HK-2 (cell line): ENCODE measurements at regions not wholly inside any gene's neighbourhood (a gene's known extent, or its start where the extent isn't known, plus 50 kb on each side); places are given as distances from the start of the nearest gene placed in this dataset.

ENCODE experiments used
- DNase-seq: peaks from one replicate; pipeline ENCODE4 v3.0.0-alpha.2; 2018; ENCODE audit not compliant: unreplicated experiment

GRCh38 chr2:144242311-144242710 lies 277.6 kb downstream of the ZEB2 start:
- DNase-seq, result no peak

- no peak for DNase-seq
Observed at GRCh38 chr2:144241801-144242200, 278.1 kb downstream of the ZEB2 start.

- no peak for DNase-seq
Observed at GRCh38 chr2:144240656-144241339, 279.1 kb downstream of the ZEB2 start.

GRCh38 chr2:144239726-144240125 lies 280.2 kb downstream of the ZEB2 start:
- no peak for DNase-seq

- DNase-seq, result no peak
Observed at GRCh38 chr2:144239306-144239705, 280.6 kb downstream of the ZEB2 start.

GRCh38 chr2:144237830-144238627 lies 281.9 kb downstream of the ZEB2 start:
- DNase-seq, result no peak

- DNase-seq, result no peak
Observed at GRCh38 chr2:144237108-144237507, 282.8 kb downstream of the ZEB2 start.

GRCh38 chr2:144235050-144235449 lies 284.9 kb downstream of the ZEB2 start:
- DNase-seq, result no peak

GRCh38 chr2:144234542-144234871 lies 285.4 kb downstream of the ZEB2 start:
- DNase-seq, result no peak

- DNase-seq, result no peak
Observed at GRCh38 chr2:144233733-144234541, 286.0 kb downstream of the ZEB2 start.

- no peak for DNase-seq
Observed at GRCh38 chr2:144233317-144233716, 286.6 kb downstream of the ZEB2 start.

- DNase-seq, result no peak
Observed at GRCh38 chr2:144230448-144231085, 289.4 kb downstream of the ZEB2 start.

- no peak for DNase-seq
Observed at GRCh38 chr2:144230033-144230432, 289.9 kb downstream of the ZEB2 start.

- DNase-seq, result no peak
Observed at GRCh38 chr2:144229296-144229695, 290.6 kb downstream of the ZEB2 start.

GRCh38 chr2:144227427-144228105 lies 292.4 kb downstream of the ZEB2 start:
- DNase-seq, result no peak

GRCh38 chr2:144225076-144225475 lies 294.8 kb downstream of the ZEB2 start:
- no peak for DNase-seq

- DNase-seq, result no peak
Observed at GRCh38 chr2:144224472-144224871, 295.4 kb downstream of the ZEB2 start.

GRCh38 chr2:144219979-144220378 lies 299.9 kb downstream of the ZEB2 start:
- DNase-seq, result no peak

- DNase-seq, result no peak
Observed at GRCh38 chr2:144217853-144218633, 301.9 kb downstream of the ZEB2 start.
